GM19468 (cell line): ENCODE measurements at regions not wholly inside any gene's neighbourhood (a gene's known extent, or its start where the extent isn't known, plus 50 kb on each side); places are given as distances from the start of the nearest gene placed in this dataset.
"Not testable (repeated sequence)": the region's sequence is repeated elsewhere in the genome, so short reads cannot be mapped to it uniquely, and the experiment has no call there.

Experiments used
- ATAC-seq: cut with Tn5 transposase; IDR thresholded peaks from one replicate; pipeline ENCODE4 v1.9.1; 2021; ENCODE audit warnings: mild to moderate bottlenecking, moderate library complexity, moderate number of reproducible peaks; ENCODE audit not compliant: unreplicated experiment; ENCODE audit errors: extremely low read depth

- ATAC-seq, result not testable (repeated sequence)
Measured at GRCh38 chr3:106360901-106361300, 492.1 kb upstream of the CBLB start.

- ATAC-seq, result no peak
Measured at GRCh38 chr3:106364477-106364876, 495.7 kb upstream of the CBLB start.

- ATAC-seq, result no peak
Measured at GRCh38 chr3:106365061-106365691, 496.4 kb upstream of the CBLB start.

- no peak for ATAC-seq
Measured at GRCh38 chr3:106366352-106366751, 497.5 kb upstream of the CBLB start.

- no peak for ATAC-seq
Measured at GRCh38 chr3:106367496-106367895, 498.7 kb upstream of the CBLB start.

GRCh38 chr3:106371221-106371970 lies 502.6 kb upstream of the CBLB start:
- no peak for ATAC-seq

- no peak for ATAC-seq
Measured at GRCh38 chr3:106371971-106372805, 503.4 kb upstream of the CBLB start.

- ATAC-seq, result no peak
Measured at GRCh38 chr3:106372806-106373190, 504.0 kb upstream of the CBLB start.

GRCh38 chr3:106376016-106376570 lies 507.3 kb upstream of the CBLB start:
- no peak for ATAC-seq

- no peak for ATAC-seq
Measured at GRCh38 chr3:106379251-106379750, 510.5 kb upstream of the CBLB start.

GRCh38 chr3:106380232-106380631 lies 511.4 kb upstream of the CBLB start:
- no peak for ATAC-seq

GRCh38 chr3:106381286-106381938 lies 512.6 kb upstream of the CBLB start:
- ATAC-seq, result no peak

GRCh38 chr3:106381939-106382335 lies 513.1 kb upstream of the CBLB start:
- ATAC-seq, result no peak

- no peak for ATAC-seq
Measured at GRCh38 chr3:106386050-106386449, 517.2 kb upstream of the CBLB start.

- ATAC-seq, result no peak
Measured at GRCh38 chr3:106392915-106393314, 524.1 kb upstream of the CBLB start.

- ATAC-seq, result no peak
Measured at GRCh38 chr3:106397006-106397405, 528.2 kb upstream of the CBLB start.

- no peak for ATAC-seq
Measured at GRCh38 chr3:106398891-106399600, 530.2 kb upstream of the CBLB start.

GRCh38 chr3:106399761-106400160 lies 530.9 kb upstream of the CBLB start:
- no peak for ATAC-seq

GRCh38 chr3:106401666-106402490 lies 533.1 kb upstream of the CBLB start:
- no peak for ATAC-seq
